OCI-LY3 (cell line): ENCODE measurements at regions not wholly inside any gene's neighbourhood (a gene's known extent, or its start where the extent isn't known, plus 50 kb on each side); places are given as distances from the start of the nearest gene placed in this dataset.

Experiments used
- CTCF ChIP-seq: fragments of 200-600, 300-600 bp; sonication (generic); IDR thresholded peaks from 2 replicates; pipeline ENCODE4 v1.5.1; 2014; ENCODE audit warnings: antibody characterized with exemption, low read length, low read depth
- EZH2phosphoT487 ChIP-seq: fragments of 200-600 bp; shearing (Covaris generic); IDR thresholded peaks from 2 replicates; pipeline ENCODE4 v1.6.1; 2018; ENCODE audit warnings: antibody characterized with exemption, mixed run types, low read depth

- TF ChIP-seq CTCF (no peak), EZH2phosphoT487 (no peak)
Measured at GRCh38 chr5:126355940-126356339, 67.3 kb upstream of the GRAMD2B start.
